ENCODE measurements at regions not wholly inside any gene's neighbourhood (a gene's known extent, or its start where the extent isn't known, plus 50 kb on each side); places are given as distances from the start of the nearest gene placed in this dataset.

DNA sequence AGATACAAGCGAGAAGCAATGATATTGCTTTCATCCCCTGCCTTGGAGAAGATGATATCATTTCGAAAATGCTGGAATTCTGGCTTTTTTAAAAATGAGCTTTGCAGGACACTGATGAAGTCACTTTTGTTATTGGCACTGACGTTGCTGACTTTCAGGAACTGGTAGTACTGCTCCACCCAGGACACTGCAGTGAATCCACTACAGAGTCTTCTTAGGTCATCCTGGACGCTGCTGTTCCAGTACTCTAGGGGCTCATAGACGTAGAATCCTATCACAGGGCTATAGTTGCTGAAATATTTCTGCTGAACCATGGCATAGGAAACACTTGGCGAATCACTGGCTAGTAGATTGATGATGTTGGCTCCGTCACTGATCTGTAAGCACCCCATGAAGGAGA, 97.2 kb downstream of the OPN5 start:
- TF ChIP-seq, protein P1, sequence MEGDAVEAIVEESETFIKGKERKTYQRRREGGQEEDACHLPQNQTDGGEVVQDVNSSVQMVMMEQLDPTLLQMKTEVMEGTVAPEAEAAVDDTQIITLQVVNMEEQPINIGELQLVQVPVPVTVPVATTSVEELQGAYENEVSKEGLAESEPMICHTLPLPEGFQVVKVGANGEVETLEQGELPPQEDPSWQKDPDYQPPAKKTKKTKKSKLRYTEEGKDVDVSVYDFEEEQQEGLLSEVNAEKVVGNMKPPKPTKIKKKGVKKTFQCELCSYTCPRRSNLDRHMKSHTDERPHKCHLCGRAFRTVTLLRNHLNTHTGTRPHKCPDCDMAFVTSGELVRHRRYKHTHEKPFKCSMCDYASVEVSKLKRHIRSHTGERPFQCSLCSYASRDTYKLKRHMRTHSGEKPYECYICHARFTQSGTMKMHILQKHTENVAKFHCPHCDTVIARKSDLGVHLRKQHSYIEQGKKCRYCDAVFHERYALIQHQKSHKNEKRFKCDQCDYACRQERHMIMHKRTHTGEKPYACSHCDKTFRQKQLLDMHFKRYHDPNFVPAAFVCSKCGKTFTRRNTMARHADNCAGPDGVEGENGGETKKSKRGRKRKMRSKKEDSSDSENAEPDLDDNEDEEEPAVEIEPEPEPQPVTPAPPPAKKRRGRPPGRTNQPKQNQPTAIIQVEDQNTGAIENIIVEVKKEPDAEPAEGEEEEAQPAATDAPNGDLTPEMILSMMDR (conservative IDR thresholded peaks at IDR 0.05; ENCODE audit: low read depth, low read length), result no peak
- no peak for DNase-seq (ENCODE audit: low read depth)
- no peak overlapping the region for H3K4me3 ChIP-seq (ENCODE audit: low read depth, low read length)

All from epithelial cell of proximal tubule (primary cell).